ENCODE measurements at regions not wholly inside any gene's neighbourhood (a gene's known extent, or its start where the extent isn't known, plus 50 kb on each side); places are given as distances from the start of the nearest gene placed in this dataset.

GRCh38 chr5:128904805-128905567 is 60.3 kb upstream of the SLC27A6 start:
- no peak overlapping the region for H3K4me3 ChIP-seq (replicated peaks in 1 of 3; ENCODE audit: insufficient read depth in 1 of 3, low read depth in 2 of 3, low read length in 3 of 3)
- no peak overlapping the region for H3K9ac ChIP-seq (ENCODE audit: insufficient read depth, low read depth, low read length)
- H3K9me3 ChIP-seq (ENCODE audit: low read length): no peaks in the 10 kb centered on the region
- 10% methylated on average over 3 of the region's 3 CpGs for WGBS (ENCODE audit: low lambda C conversion rate)
- no peaks in the 10 kb centered on the region for H3K36me3 ChIP-seq (replicated peaks in 1 of 2; ENCODE audit: control insufficient read depth in 1 of 2, insufficient read depth in 2 of 2, low read length in 2 of 2)
- H4K20me1 ChIP-seq (ENCODE audit: insufficient read depth, low read length): no peaks in the 10 kb centered on the region
- no peak for ATAC-seq
- ChIA-PET POLR2A (no interaction called here), CTCF (ENCODE audit: low intra/inter-chr PET ratio, low total read pairs) (interaction anchor here (0.7 to 2.0 kb wide), 3 partner anchors 222 to 863 kb away, joined by 3 to 17 read pairs (median 3); no protein-coding TSS in a partner anchor)
- in situ Hi-C loops (cut with HindIII; ENCODE audit: extremely low pct_ligation_motif_present, low pct_unique_long_range_greater_than_20kb): loop anchor here (5.0 kb wide), 1 partner anchor 222 kb away; no protein-coding TSS in a partner anchor
- no TSS peak for BruUV-seq (replicated peaks)
- intact Hi-C loops (cut with micrococcal nuclease; ENCODE audit: unreplicated experiment): loop anchor here (1.0 to 5.0 kb wide), 3 partner anchors 221 to 862 kb away; no protein-coding TSS in a partner anchor
- H3K27me3 ChIP-seq (ENCODE audit: control insufficient read depth in 1 of 2, insufficient read depth in 2 of 2, low read length in 2 of 2): no peaks in the 10 kb centered on the region
- no peak overlapping the region for H3K27ac ChIP-seq (ENCODE audit: extremely low read length, insufficient read depth, low read length)
- no peak for DNase-seq (ENCODE audit: low spot score)
- no peak for FAIRE-seq
- no peak for TF ChIP-seq ZNF713 (CRISPR knock-in tag; IDR thresholded peaks at IDR 0.05)
- no peak overlapping the region for H3K4me2 ChIP-seq (ENCODE audit: low read depth, low read length)
- H2AFZ ChIP-seq (ENCODE audit: low read length): no peak overlapping the region
- no peaks in the 10 kb centered on the region for H3K4me1 ChIP-seq (ENCODE audit: insufficient read depth, low read length)
- no peaks in the 10 kb centered on the region for H3K79me2 ChIP-seq (ENCODE audit: insufficient read depth, low read length)

- Histone ChIP-seq H3K4me2 (ENCODE audit: low read depth, low read length) (no peak overlapping the region), H3K4me3 (replicated peaks in 1 of 3; ENCODE audit: insufficient read depth in 1 of 3, low read depth in 2 of 3, low read length in 3 of 3) (no peak overlapping the region), H3K4me1 (ENCODE audit: insufficient read depth, low read length) (no peaks in the 10 kb centered on the region), H3K27me3 (ENCODE audit: control insufficient read depth in 1 of 2, insufficient read depth in 2 of 2, low read length in 2 of 2) (no peaks in the 10 kb centered on the region), H3K27ac (ENCODE audit: extremely low read length, insufficient read depth, low read length) (no peak overlapping the region), H3K9me3 (ENCODE audit: low read length) (no peaks in the 10 kb centered on the region), H4K20me1 (ENCODE audit: insufficient read depth, low read length) (no peaks in the 10 kb centered on the region), H3K79me2 (ENCODE audit: insufficient read depth, low read length) (no peaks in the 10 kb centered on the region), H3K9ac (ENCODE audit: insufficient read depth, low read depth, low read length) (no peak overlapping the region), H3K36me3 (replicated peaks in 1 of 2; ENCODE audit: control insufficient read depth in 1 of 2, insufficient read depth in 2 of 2, low read length in 2 of 2) (no peaks in the 10 kb centered on the region), H2AFZ (ENCODE audit: low read length) (no peak overlapping the region)
- FAIRE-seq (peak; percentile 55), ATAC-seq (peak; percentile 83), DNase-seq (ENCODE audit: low spot score) (peak; percentile 34)
- under 1% methylated on average over 4 of the region's 4 CpGs for WGBS (ENCODE audit: low lambda C conversion rate)
- no TSS peak for BruUV-seq (replicated peaks)
- CTCF ChIA-PET (ENCODE audit: low intra/inter-chr PET ratio, low total read pairs): interaction anchor here (0.7 to 2.4 kb wide), 4 partner anchors 221 to 862 kb away, joined by 3 to 17 read pairs (median 6); no protein-coding TSS in a partner anchor
- intact Hi-C loops (cut with micrococcal nuclease; ENCODE audit: unreplicated experiment): loop anchor here (1.0 to 5.0 kb wide), 3 partner anchors 221 to 862 kb away; no protein-coding TSS in a partner anchor
- in situ Hi-C loops (cut with HindIII; ENCODE audit: extremely low pct_ligation_motif_present, low pct_unique_long_range_greater_than_20kb): loop anchor here (5.0 kb wide), 1 partner anchor 222 kb away; no protein-coding TSS in a partner anchor
- POLR2A ChIA-PET: no interaction called here
- TF ChIP-seq MXD1 (CRISPR knock-in tag; IDR thresholded peaks at IDR 0.05) (no peak), ZBTB2 (CRISPR knock-in tag; IDR thresholded peaks at IDR 0.05; ENCODE audit: low read depth) (no peak), RFX1 (IDR thresholded peaks at IDR 0.05) (no peak), PRMT3 (CRISPR knock-in tag; IDR thresholded peaks at IDR 0.05; ENCODE audit: borderline replicate concordance, low read depth) (no peak), ZKSCAN1 (IDR thresholded peaks at IDR 0.05; ENCODE audit: low read length) (no peak), SAP130 (CRISPR knock-in tag; IDR thresholded peaks at IDR 0.05; ENCODE audit: low read depth) (no peak), SMC3 (IDR thresholded peaks at IDR 0.05; ENCODE audit: low read length) (peak; percentile 63), STAG1 (CRISPR knock-in tag; IDR thresholded peaks at IDR 0.05) (peak; percentile 77), MIXL1 (CRISPR knock-in tag; IDR thresholded peaks at IDR 0.05) (0 out of 2 replicates have a peak, but pooled peaks have one; percentile 18), POLR2AphosphoS5 (IDR thresholded peaks at IDR 0.05; ENCODE audit: low read depth, low read length) (no peak)
- TF ChIP-seq, protein P1, sequence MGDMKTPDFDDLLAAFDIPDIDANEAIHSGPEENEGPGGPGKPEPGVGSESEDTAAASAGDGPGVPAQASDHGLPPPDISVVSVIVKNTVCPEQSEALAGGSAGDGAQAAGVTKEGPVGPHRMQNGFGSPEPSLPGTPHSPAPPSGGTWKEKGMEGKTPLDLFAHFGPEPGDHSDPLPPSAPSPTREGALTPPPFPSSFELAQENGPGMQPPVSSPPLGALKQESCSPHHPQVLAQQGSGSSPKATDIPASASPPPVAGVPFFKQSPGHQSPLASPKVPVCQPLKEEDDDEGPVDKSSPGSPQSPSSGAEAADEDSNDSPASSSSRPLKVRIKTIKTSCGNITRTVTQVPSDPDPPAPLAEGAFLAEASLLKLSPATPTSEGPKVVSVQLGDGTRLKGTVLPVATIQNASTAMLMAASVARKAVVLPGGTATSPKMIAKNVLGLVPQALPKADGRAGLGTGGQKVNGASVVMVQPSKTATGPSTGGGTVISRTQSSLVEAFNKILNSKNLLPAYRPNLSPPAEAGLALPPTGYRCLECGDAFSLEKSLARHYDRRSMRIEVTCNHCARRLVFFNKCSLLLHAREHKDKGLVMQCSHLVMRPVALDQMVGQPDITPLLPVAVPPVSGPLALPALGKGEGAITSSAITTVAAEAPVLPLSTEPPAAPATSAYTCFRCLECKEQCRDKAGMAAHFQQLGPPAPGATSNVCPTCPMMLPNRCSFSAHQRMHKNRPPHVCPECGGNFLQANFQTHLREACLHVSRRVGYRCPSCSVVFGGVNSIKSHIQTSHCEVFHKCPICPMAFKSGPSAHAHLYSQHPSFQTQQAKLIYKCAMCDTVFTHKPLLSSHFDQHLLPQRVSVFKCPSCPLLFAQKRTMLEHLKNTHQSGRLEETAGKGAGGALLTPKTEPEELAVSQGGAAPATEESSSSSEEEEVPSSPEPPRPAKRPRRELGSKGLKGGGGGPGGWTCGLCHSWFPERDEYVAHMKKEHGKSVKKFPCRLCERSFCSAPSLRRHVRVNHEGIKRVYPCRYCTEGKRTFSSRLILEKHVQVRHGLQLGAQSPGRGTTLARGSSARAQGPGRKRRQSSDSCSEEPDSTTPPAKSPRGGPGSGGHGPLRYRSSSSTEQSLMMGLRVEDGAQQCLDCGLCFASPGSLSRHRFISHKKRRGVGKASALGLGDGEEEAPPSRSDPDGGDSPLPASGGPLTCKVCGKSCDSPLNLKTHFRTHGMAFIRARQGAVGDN (CRISPR knock-in tag; IDR thresholded peaks at IDR 0.05): no peak
Observed at GRCh38 chr5:128905568-128906110, 59.6 kb upstream of the SLC27A6 start.

Data from HepG2 (cell line).